ENCODE measurements at regions not wholly inside any gene's neighbourhood (a gene's known extent, or its start where the extent isn't known, plus 50 kb on each side); places are given as distances from the start of the nearest gene placed in this dataset.
"Not testable (repeated sequence)": the region's sequence is repeated elsewhere in the genome, so short reads cannot be mapped to it uniquely, and the experiment has no call there.

- no peak for DNase-seq (ENCODE audit: low spot score)
These were observed 863.2 kb downstream of the DIAPH3 start for GRCh38 chr13:59300355-59301173.

- no peak for DNase-seq (ENCODE audit: low spot score)
These were observed 862.6 kb downstream of the DIAPH3 start for GRCh38 chr13:59301174-59301567.

- DNase-seq (ENCODE audit: low spot score), result no peak
These were observed 860.3 kb downstream of the DIAPH3 start for GRCh38 chr13:59303433-59303832.

GRCh38 chr13:59304596-59304995 lies 859.1 kb downstream of the DIAPH3 start:
- no peak for DNase-seq (ENCODE audit: low spot score)

GRCh38 chr13:59305896-59306295 lies 857.8 kb downstream of the DIAPH3 start:
- DNase-seq (ENCODE audit: low spot score), result no peak

GRCh38 chr13:59312776-59313175 lies 851.0 kb downstream of the DIAPH3 start:
- DNase-seq (ENCODE audit: low spot score), result no peak

- DNase-seq (ENCODE audit: low spot score), result peak; percentile 46
These were observed 845.3 kb downstream of the DIAPH3 start for GRCh38 chr13:59318320-59318930.

- DNase-seq (ENCODE audit: low spot score), result no peak
These were observed 844.5 kb downstream of the DIAPH3 start for GRCh38 chr13:59319276-59319675.

- DNase-seq (ENCODE audit: low spot score), result no peak
These were observed 843.7 kb downstream of the DIAPH3 start for GRCh38 chr13:59320021-59320420.

GRCh38 chr13:59324401-59324800 lies 839.3 kb downstream of the DIAPH3 start:
- DNase-seq (ENCODE audit: low spot score), result not testable (repeated sequence)

GRCh38 chr13:59326717-59327116 lies 837.0 kb downstream of the DIAPH3 start:
- DNase-seq (ENCODE audit: low spot score), result no peak

- DNase-seq (ENCODE audit: low spot score), result no peak
These were observed 833.0 kb downstream of the DIAPH3 start for GRCh38 chr13:59330764-59331163.

GRCh38 chr13:59332966-59333365 lies 830.8 kb downstream of the DIAPH3 start:
- DNase-seq (ENCODE audit: low spot score), result no peak

GRCh38 chr13:59337070-59337469 lies 826.7 kb downstream of the DIAPH3 start:
- DNase-seq (ENCODE audit: low spot score), result no peak

- no peak for DNase-seq (ENCODE audit: low spot score)
These were observed 823.6 kb downstream of the DIAPH3 start for GRCh38 chr13:59340151-59340550.

GRCh38 chr13:59340581-59340980 lies 823.1 kb downstream of the DIAPH3 start:
- no peak for DNase-seq (ENCODE audit: low spot score)

GRCh38 chr13:59342400-59342799 lies 821.3 kb downstream of the DIAPH3 start:
- no peak for DNase-seq (ENCODE audit: low spot score)

GRCh38 chr13:59343132-59343531 lies 820.6 kb downstream of the DIAPH3 start:
- DNase-seq (ENCODE audit: low spot score), result no peak

- no peak for DNase-seq (ENCODE audit: low spot score)
These were observed 819.5 kb downstream of the DIAPH3 start for GRCh38 chr13:59343993-59344822.

- DNase-seq (ENCODE audit: low spot score), result no peak
These were observed 818.4 kb downstream of the DIAPH3 start for GRCh38 chr13:59345311-59345710.

- no peak for DNase-seq (ENCODE audit: low spot score)
These were observed 816.6 kb downstream of the DIAPH3 start for GRCh38 chr13:59346999-59347723.

GRCh38 chr13:59348617-59349016 lies 815.1 kb downstream of the DIAPH3 start:
- DNase-seq (ENCODE audit: low spot score), result no peak
